ENCODE measurements at regions not wholly inside any gene's neighbourhood (a gene's known extent, or its start where the extent isn't known, plus 50 kb on each side); places are given as distances from the start of the nearest gene placed in this dataset.
"Not testable (repeated sequence)": the region's sequence is repeated elsewhere in the genome, so short reads cannot be mapped to it uniquely, and the experiment has no call there.

DNA sequence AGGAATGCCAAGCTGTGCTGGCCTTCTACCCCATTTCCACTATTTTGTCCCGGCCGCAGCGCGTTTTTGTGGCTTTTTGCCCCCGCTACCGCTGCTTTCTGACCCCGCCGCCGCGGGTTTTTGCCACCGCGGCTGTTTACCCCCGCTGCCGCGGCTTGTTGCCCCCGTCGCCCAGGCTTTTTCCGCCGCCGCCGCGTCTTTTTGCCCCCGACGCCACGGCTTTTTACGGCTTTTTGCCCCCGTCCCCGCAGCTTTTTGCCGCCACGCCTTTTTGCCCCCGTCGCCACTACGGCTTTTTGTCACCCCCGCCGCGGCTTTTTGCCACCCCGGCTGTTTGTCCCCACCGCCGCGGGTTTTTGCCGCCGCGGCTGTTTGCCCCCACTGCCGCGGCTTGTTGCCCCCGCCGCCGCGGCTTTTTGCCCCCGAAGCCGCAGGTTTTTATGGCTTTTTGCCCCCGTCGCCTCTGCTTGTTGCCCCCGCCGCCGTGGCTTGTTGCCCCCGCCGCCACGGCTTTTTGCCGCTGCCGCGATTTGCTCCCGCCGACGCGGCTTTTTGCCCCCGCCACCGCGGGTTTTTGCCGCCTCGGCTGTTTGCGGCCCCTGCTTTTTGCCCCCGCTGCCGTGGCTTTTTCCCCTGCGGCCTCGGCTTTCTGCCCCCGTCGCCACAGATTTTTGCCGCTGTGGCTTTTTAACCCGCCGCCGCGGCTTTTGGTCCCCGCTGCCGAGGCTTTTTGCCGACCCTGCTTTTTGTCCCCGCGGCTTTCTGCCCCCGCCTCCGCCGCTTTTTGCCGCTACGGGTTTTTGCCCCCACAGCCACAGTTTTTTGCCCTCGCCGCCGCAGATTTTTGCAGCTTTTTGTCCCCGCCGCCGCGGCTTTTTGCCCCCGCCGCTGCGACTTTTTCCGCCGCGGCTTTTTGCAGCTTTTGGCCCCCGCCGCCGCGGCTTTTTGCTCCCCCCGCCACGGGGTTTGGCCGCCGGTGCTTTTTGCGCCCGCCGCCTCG lies 520.4 kb upstream of the WSB1 start:
- ChIA-PET CTCF (ENCODE audit: partially characterized antibody) (no interaction called here), POLR2A (ENCODE audit: partially characterized antibody) (no interaction called here)
- no peak overlapping the region for H3K27ac ChIP-seq (ENCODE audit: low read depth, low read length)
- Mint-ChIP-seq H3K9me3 (peaks cover 1 to 31% (median 16%) of the 10 kb centered on the region in 8 donors), H3K36me3 (no peaks in the 10 kb centered on the region), H3K27ac (no peak overlapping the region), H3K27me3 (no peaks in the 10 kb centered on the region), H3K4me3 (no peak overlapping the region), H3K4me1 (no peaks in the 10 kb centered on the region)
- H3K4me3 ChIP-seq (ENCODE audit: low read length in 2 of 2) = no peak overlapping the region
- H3K27me3 ChIP-seq (ENCODE audit: insufficient read depth, low read length) = no peaks in the 10 kb centered on the region
- no peak for DNase-seq
- H3K9me3 ChIP-seq (ENCODE audit: control insufficient read depth in 1 of 2, low read length in 2 of 2) = no peaks in the 10 kb centered on the region
- no peaks in the 10 kb centered on the region for H3K4me1 ChIP-seq (ENCODE audit: insufficient read depth, low read length)
- H3K36me3 ChIP-seq (ENCODE audit: insufficient read depth, low read length) = no peaks in the 10 kb centered on the region
- intact Hi-C loops (cut with micrococcal nuclease) = no loop called here

GRCh38 chr17:26774291-26775218 lies 519.4 kb upstream of the WSB1 start:
- ChIA-PET CTCF (ENCODE audit: partially characterized antibody) (no interaction called here), POLR2A (ENCODE audit: partially characterized antibody) (no interaction called here)
- no peak overlapping the region for H3K4me3 Mint-ChIP-seq
- H3K9me3 ChIP-seq (ENCODE audit: control insufficient read depth in 1 of 2, low read length in 2 of 2) = no peaks in the 10 kb centered on the region
- no peaks in the 10 kb centered on the region for H3K36me3 ChIP-seq (ENCODE audit: insufficient read depth, low read length)
- peak in 1 of 5 donors; percentile 13 for DNase-seq
- no peaks in the 10 kb centered on the region for H3K4me1 ChIP-seq (ENCODE audit: insufficient read depth, low read length)
- H3K36me3 Mint-ChIP-seq = no peaks in the 10 kb centered on the region
- no peak overlapping the region for H3K4me3 ChIP-seq (ENCODE audit: low read length in 2 of 2)
- no peaks in the 10 kb centered on the region for H3K27me3 ChIP-seq (ENCODE audit: insufficient read depth, low read length)
- intact Hi-C loops (cut with micrococcal nuclease) = no loop called here
- H3K27me3 Mint-ChIP-seq = no peaks in the 10 kb centered on the region
- H3K27ac ChIP-seq (ENCODE audit: low read depth, low read length) = no peak overlapping the region
- H3K4me1 Mint-ChIP-seq = no peaks in the 10 kb centered on the region
- no peak overlapping the region for H3K27ac Mint-ChIP-seq
- peaks cover 0 to 30% (median 13%) of the 10 kb centered on the region in 8 donors for H3K9me3 Mint-ChIP-seq

DNA sequence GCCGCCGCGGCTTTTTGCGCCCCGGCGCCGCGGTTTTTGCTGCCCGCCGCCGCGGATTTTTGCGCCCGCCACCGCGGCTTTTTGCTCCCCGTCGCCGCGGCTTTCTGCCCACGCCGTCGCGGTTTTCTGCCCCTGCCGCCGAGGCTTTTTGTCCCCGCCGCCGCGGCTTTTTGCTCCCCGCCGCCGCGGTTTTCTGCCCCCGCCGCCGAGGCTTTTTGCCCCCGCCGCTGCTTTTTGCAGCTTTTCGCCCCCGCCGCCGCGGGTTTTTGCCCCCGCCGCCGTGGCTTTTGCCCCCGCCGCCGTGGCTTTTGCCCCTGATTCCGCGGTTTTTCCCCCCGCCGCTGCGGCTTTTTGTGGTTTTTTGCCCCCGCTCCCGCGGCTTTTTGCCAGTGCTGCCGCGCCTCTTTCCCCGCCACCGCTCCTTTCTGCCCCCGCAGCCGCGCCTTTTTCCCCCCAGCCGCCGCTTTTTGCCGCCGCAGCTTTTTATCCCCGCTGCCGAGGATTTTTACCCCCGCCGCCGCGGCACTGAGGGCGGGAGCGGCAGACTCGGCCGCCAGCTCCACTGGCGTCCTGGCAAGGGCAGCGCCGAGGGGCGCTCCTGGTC lies 518.6 kb upstream of the WSB1 start:
- Mint-ChIP-seq H3K36me3 (no peaks in the 10 kb centered on the region), H3K4me3 (no peak overlapping the region), H3K27me3 (no peaks in the 10 kb centered on the region), H3K4me1 (no peaks in the 10 kb centered on the region), H3K27ac (no peak overlapping the region), H3K9me3 (peaks cover 0 to 30% (median 14%) of the 10 kb centered on the region in 8 donors)
- Histone ChIP-seq H3K9me3 (ENCODE audit: control insufficient read depth in 1 of 2, low read length in 2 of 2) (no peaks in the 10 kb centered on the region), H3K4me1 (ENCODE audit: insufficient read depth, low read length) (no peaks in the 10 kb centered on the region), H3K27ac (ENCODE audit: low read depth, low read length) (no peak overlapping the region), H3K27me3 (ENCODE audit: insufficient read depth, low read length) (no peaks in the 10 kb centered on the region), H3K36me3 (ENCODE audit: insufficient read depth, low read length) (no peaks in the 10 kb centered on the region), H3K4me3 (ENCODE audit: low read length in 2 of 2) (no peak overlapping the region)
- ChIA-PET POLR2A (ENCODE audit: partially characterized antibody) (no interaction called here), CTCF (ENCODE audit: partially characterized antibody) (no interaction called here)
- intact Hi-C loops (cut with micrococcal nuclease) = no loop called here
- no peak for DNase-seq

GRCh38 chr17:26780187-26780814 lies 513.6 kb upstream of the WSB1 start:
- H3K36me3 ChIP-seq (ENCODE audit: insufficient read depth, low read length); H3K4me1 ChIP-seq (ENCODE audit: insufficient read depth, low read length); intact Hi-C loops (cut with micrococcal nuclease); H3K36me3 Mint-ChIP-seq; H3K27me3 Mint-ChIP-seq; POLR2A ChIA-PET (ENCODE audit: partially characterized antibody); CTCF ChIA-PET (ENCODE audit: partially characterized antibody); H3K4me1 Mint-ChIP-seq; H3K27ac ChIP-seq (ENCODE audit: low read depth, low read length); H3K27me3 ChIP-seq (ENCODE audit: insufficient read depth, low read length); H3K4me3 ChIP-seq (ENCODE audit: low read length in 2 of 2); H3K27ac Mint-ChIP-seq; H3K4me3 Mint-ChIP-seq: not testable (repeated sequence)
- peak in 2 of 5 donors; percentile 0 to 17 for DNase-seq
- H3K9me3 Mint-ChIP-seq = peaks cover 2 to 38% (median 20%) of the 10 kb centered on the region in 8 donors
- H3K9me3 ChIP-seq (ENCODE audit: control insufficient read depth in 1 of 2, low read length in 2 of 2) = peaks cover 0 to 16% of the 10 kb centered on the region in 2 donors

DNA sequence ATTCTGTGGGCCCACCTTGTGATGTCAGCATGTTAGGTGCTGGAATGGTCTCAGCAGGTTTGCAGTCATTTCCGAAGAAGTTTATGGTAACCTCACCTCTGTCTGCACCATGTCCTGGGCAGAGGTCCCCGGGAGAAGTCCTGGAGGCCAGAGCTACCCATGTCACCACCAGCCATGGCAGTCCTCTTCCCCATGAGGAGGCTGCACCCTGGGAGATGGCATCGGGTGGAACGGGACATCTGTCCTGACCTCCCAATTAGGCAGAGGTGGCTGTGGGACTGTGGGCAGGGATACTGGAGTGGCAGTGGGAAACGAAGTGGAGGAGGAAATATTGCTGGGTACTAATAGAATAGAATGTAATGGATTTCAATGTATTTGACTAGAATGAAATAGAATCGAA lies 511.8 kb upstream of the WSB1 start:
- Mint-ChIP-seq H3K9me3 (peaks cover 2 to 28% (median 13%) of the 10 kb centered on the region in 8 donors), H3K4me3 (no peak overlapping the region), H3K27me3 (no peaks in the 10 kb centered on the region), H3K4me1 (no peaks in the 10 kb centered on the region), H3K27ac (no peak overlapping the region), H3K36me3 (no peaks in the 10 kb centered on the region)
- ChIA-PET CTCF (ENCODE audit: partially characterized antibody) (no interaction called here), POLR2A (ENCODE audit: partially characterized antibody) (no interaction called here)
- Histone ChIP-seq H3K36me3 (ENCODE audit: insufficient read depth, low read length) (no peaks in the 10 kb centered on the region), H3K9me3 (ENCODE audit: control insufficient read depth in 1 of 2, low read length in 2 of 2) (peaks cover 0 to 16% of the 10 kb centered on the region in 2 donors), H3K4me3 (ENCODE audit: low read length in 2 of 2) (no peak overlapping the region), H3K4me1 (ENCODE audit: insufficient read depth, low read length) (no peaks in the 10 kb centered on the region), H3K27ac (ENCODE audit: low read depth, low read length) (no peak overlapping the region), H3K27me3 (ENCODE audit: insufficient read depth, low read length) (no peaks in the 10 kb centered on the region)
- DNase-seq = no peak
- intact Hi-C loops (cut with micrococcal nuclease) = no loop called here

- peaks cover 4 to 32% of the 10 kb centered on the region in 2 donors for H3K9me3 ChIP-seq (ENCODE audit: control insufficient read depth in 1 of 2, low read length in 2 of 2)
- CTCF ChIA-PET (ENCODE audit: partially characterized antibody) = no interaction called here
These were observed 501.4 kb upstream of the WSB1 start for GRCh38 chr17:26792486-26792885.

More at GRCh38 chr17:26792486-26792885, 501.4 kb upstream of the WSB1 start:
- no peak overlapping the region for H3K27ac Mint-ChIP-seq
- POLR2A ChIA-PET (ENCODE audit: partially characterized antibody) = no interaction called here
- no peak for DNase-seq
- no peaks in the 10 kb centered on the region for H3K9me3 Mint-ChIP-seq
- H3K27ac ChIP-seq (ENCODE audit: low read depth, low read length) = no peak overlapping the region
- H3K27me3 Mint-ChIP-seq = no peaks in the 10 kb centered on the region
- H3K4me3 Mint-ChIP-seq = no peak overlapping the region
- no peak overlapping the region for H3K4me3 ChIP-seq (ENCODE audit: low read length in 2 of 2)
- H3K4me1 Mint-ChIP-seq = no peaks in the 10 kb centered on the region
- intact Hi-C loops (cut with micrococcal nuclease) = no loop called here
- no peaks in the 10 kb centered on the region for H3K36me3 ChIP-seq (ENCODE audit: insufficient read depth, low read length)
- no peaks in the 10 kb centered on the region for H3K4me1 ChIP-seq (ENCODE audit: insufficient read depth, low read length)
- no peaks in the 10 kb centered on the region for H3K36me3 Mint-ChIP-seq
- no peaks in the 10 kb centered on the region for H3K27me3 ChIP-seq (ENCODE audit: insufficient read depth, low read length)
